ENCODE measurements at regions not wholly inside any gene's neighbourhood (a gene's known extent, or its start where the extent isn't known, plus 50 kb on each side); places are given as distances from the start of the nearest gene placed in this dataset.

- Mint-ChIP-seq H3K36me3 (no peaks in the 10 kb centered on the region), H3K4me3 (no peak overlapping the region), H3K9me3 (peaks cover under 1% of the 10 kb centered on the region), H3K27me3 (ENCODE audit: low read depth) (peaks cover 39% of the 10 kb centered on the region), H3K27ac (no peak overlapping the region), H3K4me1 (no peaks in the 10 kb centered on the region)
- DNase-seq (ENCODE audit: low spot score in 2 of 2, unreplicated experiment in 2 of 2) = no peak
- TF ChIP-seq CTCF (IDR thresholded peaks at IDR 0.05; ENCODE audit: unreplicated experiment) = no peak
Observed at GRCh38 chr1:229984310-229984991, 82.6 kb upstream of the GALNT2 start.

DNA sequence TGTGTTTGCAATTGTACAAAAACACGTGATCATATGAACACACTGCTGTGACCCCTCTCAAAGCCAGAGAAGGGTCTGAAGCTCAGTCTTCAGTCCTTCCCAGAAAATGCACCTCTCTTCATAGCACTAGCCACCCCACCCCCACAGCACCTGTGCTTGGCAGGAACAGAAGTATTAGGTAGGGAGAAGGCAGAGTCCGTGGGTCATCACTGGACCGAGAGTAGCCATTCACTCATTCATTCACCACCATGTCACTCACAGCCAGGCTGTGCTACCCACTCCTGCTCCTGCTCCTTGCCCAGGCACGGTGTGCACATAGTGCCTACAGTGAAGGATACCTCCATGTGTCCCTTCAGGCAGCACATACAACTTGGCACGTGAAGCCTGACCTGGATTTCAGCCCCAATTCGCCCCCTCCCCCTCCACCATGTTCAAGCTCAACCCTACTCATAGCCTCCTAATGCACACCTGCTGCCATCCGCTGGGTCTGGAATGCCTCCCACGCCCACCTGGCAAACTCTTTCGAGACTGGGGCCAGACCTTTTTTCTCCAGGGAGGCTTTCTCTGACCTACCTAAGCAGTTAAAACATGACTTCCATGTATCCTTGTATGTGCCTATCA lies 81.9 kb upstream of the GALNT2 start:
- H3K27me3 Mint-ChIP-seq (ENCODE audit: low read depth) = peaks cover 33% of the 10 kb centered on the region
- H3K27ac Mint-ChIP-seq = no peak overlapping the region
- H3K4me3 Mint-ChIP-seq = no peak overlapping the region
- no peak for TF ChIP-seq CTCF (IDR thresholded peaks at IDR 0.05; ENCODE audit: unreplicated experiment)
- no peaks in the 10 kb centered on the region for H3K4me1 Mint-ChIP-seq
- no peak for DNase-seq (ENCODE audit: low spot score in 2 of 2, unreplicated experiment in 2 of 2)
- H3K36me3 Mint-ChIP-seq = no peaks in the 10 kb centered on the region
- no peaks in the 10 kb centered on the region for H3K9me3 Mint-ChIP-seq

GRCh38 chr1:229985613-229986010 lies 81.4 kb upstream of the GALNT2 start:
- no peak overlapping the region for H3K27ac Mint-ChIP-seq
- H3K4me1 Mint-ChIP-seq = no peaks in the 10 kb centered on the region
- no peak for DNase-seq (ENCODE audit: low spot score in 2 of 2, unreplicated experiment in 2 of 2)
- H3K4me3 Mint-ChIP-seq = no peak overlapping the region
- no peaks in the 10 kb centered on the region for H3K9me3 Mint-ChIP-seq
- no peaks in the 10 kb centered on the region for H3K36me3 Mint-ChIP-seq
- no peak for TF ChIP-seq CTCF (IDR thresholded peaks at IDR 0.05; ENCODE audit: unreplicated experiment)
- H3K27me3 Mint-ChIP-seq (ENCODE audit: low read depth) = peaks cover 29% of the 10 kb centered on the region

DNA sequence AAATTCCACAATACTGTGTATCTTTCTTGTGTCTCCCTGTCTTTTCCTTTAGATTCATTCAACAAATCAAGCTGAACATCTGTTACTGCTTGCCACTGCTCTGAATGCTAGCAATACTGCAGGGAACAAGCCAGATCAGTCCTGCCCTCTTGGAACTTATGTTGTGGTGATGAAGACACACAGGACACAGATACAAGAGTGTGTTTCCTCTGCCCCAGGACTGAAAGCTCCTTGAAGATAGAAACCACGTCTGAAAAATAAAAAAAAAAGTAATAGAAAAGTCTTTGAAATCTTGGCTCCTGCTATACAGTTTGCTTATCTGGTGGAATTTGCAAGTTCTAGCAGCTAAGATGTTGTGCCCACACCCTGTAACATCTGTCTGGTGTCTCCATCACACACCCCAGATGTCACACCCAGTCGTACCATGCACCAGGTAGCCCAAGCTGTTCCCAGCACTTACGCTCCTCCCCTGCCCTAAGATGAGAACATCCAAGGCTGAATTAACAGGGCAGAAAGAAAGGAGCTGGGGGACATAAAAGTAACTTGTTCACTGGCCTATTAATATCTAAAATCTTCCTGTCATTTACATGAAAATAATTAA lies 80.2 kb upstream of the GALNT2 start:
- H3K4me3 Mint-ChIP-seq = no peak overlapping the region
- no peaks in the 10 kb centered on the region for H3K4me1 Mint-ChIP-seq
- TF ChIP-seq CTCF (IDR thresholded peaks at IDR 0.05; ENCODE audit: unreplicated experiment) = no peak
- H3K36me3 Mint-ChIP-seq = no peaks in the 10 kb centered on the region
- DNase-seq (ENCODE audit: low spot score in 2 of 2, unreplicated experiment in 2 of 2) = no peak
- H3K9me3 Mint-ChIP-seq = no peaks in the 10 kb centered on the region
- H3K27me3 Mint-ChIP-seq (ENCODE audit: low read depth) = peaks cover 24% of the 10 kb centered on the region
- H3K27ac Mint-ChIP-seq = no peak overlapping the region

DNA sequence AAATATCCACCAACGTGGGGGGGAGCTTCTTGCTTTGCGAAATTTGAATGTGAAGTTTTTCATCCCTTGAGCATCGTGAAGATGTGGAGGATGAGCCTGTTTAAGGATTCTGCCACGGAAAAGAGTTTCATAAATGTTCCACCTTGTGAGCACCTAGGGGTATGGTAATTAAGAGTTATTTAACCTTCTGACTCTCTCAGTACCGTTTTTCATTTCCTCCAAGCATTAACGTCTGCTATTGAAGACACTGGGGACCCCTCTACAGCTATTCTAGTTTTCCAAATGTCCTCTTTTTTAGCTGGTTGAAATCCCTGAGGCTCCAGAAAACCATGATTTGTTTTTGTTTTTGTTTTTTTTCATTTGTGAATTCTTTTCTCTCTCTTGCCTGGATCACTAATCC lies 79.1 kb upstream of the GALNT2 start:
- DNase-seq (ENCODE audit: low spot score in 2 of 2, unreplicated experiment in 2 of 2) = no peak
- no peak for TF ChIP-seq CTCF (IDR thresholded peaks at IDR 0.05; ENCODE audit: unreplicated experiment)
- Mint-ChIP-seq H3K4me1 (no peaks in the 10 kb centered on the region), H3K27ac (no peak overlapping the region), H3K9me3 (no peaks in the 10 kb centered on the region), H3K4me3 (no peak overlapping the region), H3K27me3 (ENCODE audit: low read depth) (peaks cover 24% of the 10 kb centered on the region), H3K36me3 (no peaks in the 10 kb centered on the region)

Data from mesothelial cell of epicardium (in vitro differentiated cells).